NCI-H82 (cell line): ENCODE measurements at regions not wholly inside any gene's neighbourhood (a gene's known extent, or its start where the extent isn't known, plus 50 kb on each side); places are given as distances from the start of the nearest gene placed in this dataset.
"Not testable (repeated sequence)": the region's sequence is repeated elsewhere in the genome, so short reads cannot be mapped to it uniquely, and the experiment has no call there.

Source experiments
- DNase-seq: peaks from one replicate; lab custom pipeline; 2025; lab: John Stamatoyannopoulos, UW

DNA sequence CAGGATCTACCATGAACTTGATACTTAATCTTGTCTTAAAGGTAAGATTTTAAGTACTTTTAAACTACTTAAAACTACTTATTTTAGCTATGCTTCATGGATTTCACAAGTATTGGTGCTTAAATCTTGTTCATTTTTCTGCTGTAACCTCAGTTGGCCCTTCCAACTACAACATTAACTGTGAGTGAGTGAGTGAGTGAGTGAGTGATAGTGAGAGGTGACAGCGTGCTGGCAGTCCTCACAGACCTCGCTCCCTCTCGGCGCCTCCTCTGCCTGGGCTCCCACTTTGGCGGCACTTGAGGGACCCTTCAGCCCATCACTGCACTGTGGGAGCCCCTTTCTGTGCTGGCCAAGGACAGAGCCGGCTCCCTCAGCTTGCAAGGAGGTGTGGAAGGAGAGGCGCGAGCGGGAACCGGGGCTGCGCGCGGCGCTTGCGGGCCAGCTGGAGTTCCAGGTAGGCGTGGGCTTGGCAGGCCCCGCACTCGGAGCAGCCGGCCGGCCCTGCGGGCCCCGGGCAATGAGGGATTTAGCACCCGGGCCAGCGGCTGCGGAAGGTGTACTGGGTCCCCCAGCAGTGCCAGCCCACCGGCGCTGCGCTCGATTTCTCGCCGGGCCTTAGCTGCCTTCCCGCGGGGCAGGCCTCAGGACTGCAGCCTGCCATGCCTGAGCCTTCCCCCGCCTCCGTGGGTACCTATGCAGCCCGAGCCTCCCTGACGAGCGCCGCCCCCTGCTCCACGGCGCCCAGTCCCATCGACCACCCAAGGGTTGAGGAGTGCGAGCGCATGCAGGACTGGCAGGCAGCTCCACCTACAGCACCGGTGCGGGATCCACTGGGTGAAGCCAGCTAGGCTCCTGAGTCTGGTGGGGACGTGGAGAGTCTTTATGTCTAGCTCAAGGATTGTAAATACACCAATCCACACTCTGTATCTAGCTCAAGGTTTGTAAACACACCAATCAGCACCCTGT is 1558.6 kb upstream of the SEL1L start:
- not testable (repeated sequence) for DNase-seq

DNA sequence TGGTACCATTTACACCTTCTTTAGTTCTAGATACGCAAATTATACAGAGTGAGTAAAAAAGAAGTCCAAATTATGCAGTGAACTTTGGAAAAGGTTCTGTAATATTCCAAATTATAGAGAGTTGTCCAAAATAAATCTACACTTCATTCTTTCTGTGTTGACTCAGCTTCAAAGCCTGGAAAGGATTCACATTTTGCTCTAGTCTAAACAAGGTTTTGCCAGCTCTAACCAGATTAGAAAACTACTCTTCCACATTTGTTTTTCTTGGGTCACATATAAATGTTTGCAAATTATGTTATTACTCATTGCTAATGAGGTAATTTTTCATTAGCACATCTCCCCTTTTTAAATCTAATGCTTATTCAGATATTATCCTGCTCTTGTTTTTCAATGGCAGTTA is 1562.4 kb upstream of the SEL1L start:
- no peak for DNase-seq

DNA sequence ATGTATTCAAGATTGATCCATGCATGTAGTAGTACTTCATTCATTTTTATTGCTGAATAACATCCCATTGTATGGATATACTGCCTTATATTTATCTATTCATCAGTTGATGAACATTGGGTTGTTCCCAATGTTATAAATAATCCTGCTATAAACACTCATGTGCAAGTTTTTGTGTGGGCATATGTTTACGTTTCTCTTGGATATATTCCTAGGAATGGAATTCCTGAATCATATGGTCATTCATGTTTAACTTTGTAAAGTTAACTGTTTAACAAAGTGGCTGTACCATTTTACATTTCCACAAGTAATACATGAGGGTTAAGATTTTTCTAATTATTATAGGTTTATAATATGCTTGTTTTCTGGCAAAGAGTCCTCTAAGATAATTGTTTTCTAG is 1568.2 kb upstream of the SEL1L start:
- DNase-seq: no peak

DNA sequence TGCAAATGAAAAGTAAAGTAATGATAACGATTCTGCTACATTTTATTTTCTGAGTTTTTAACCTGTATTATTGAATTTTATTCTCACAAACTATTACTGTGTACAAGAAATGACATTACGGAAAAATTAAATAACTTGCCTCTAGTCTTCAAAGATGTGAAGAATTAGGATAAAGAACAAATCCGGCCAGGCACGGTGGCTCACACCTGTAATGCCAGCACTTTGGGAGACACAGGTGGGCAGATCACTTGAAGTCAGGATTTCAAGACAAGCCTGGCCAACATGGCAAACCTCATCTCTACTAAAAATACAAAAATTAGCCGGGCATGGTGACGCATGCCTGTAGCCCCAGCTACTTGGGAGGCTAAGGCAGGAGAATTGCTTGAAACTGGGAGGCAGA is 1584.4 kb upstream of the SEL1L start:
- DNase-seq: no peak

DNA sequence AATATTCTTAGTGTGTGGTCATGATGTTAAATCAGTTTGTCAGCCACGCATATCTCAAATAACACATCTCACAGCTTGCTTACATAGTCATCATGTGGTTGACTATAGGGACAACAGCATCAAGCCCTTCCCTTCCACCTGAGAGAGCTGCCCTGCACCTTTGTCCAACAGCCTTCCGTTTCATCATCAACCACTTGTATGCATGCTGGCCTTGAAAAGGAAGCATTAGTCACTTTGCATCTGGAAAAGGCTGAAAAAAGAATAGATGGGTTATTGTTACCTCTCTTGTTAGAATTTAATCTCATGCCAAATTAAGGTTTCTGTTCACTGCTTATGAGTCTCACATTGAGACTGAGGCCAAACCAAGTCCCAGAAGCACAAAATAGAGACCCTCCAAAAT is 1586.5 kb upstream of the SEL1L start:
- no peak for DNase-seq

DNA sequence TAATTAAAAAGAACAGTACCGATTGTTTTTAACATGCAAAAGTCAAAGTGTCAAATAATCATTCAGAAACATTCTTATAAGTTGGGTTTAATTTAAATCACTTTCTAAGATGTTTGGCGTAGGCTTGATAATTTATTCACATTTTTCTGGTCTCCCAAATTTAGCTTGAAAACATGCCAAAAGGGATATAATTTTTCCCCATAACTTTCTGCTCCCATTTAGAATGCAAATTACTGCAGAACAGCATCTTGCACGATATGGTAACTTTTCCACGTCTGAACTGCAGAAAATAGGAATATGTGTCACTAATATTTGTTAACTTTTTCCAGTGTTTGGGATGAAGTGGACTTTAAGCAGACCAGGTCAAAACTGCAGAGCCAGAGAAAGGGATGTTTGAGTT is 1592.4 kb upstream of the SEL1L start:
- DNase-seq: no peak

DNA sequence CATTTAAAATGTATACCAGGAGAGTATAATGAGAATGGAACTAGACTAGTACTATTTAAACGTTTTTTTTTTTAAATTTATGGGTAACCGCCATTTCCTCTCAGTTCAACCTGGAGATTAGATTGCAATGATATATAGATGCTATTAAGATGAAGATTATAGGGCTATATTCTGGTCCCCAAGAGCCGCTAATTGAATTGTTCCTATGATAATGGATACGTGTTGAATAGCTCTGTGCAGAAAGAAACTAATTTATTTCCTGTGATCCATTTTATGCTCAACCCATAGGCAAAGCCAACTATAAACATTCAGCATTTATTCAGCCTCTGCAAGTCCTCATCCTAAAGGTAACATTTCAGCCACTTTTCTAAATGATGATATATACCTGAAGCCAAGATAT is 1595.1 kb upstream of the SEL1L start:
- DNase-seq: no peak

DNA sequence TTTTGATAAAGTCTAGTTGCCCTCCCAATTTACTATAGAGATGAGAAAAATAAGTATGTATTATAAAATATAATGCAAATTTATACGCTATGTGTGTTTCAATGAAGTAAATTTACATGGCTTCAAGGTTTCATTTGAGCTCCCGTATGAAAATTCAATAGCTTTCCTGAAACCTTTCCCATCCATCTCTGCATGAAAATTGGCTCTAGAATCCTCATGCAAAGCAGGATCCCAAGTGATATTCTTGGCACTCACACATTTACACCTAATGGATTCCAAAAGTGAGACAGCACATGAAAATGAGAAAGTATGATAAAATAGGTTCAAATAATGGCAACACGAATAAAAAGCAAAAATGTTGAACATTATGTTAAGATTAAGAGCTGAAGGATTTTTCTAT is 1595.8 kb upstream of the SEL1L start:
- DNase-seq: no peak

DNA sequence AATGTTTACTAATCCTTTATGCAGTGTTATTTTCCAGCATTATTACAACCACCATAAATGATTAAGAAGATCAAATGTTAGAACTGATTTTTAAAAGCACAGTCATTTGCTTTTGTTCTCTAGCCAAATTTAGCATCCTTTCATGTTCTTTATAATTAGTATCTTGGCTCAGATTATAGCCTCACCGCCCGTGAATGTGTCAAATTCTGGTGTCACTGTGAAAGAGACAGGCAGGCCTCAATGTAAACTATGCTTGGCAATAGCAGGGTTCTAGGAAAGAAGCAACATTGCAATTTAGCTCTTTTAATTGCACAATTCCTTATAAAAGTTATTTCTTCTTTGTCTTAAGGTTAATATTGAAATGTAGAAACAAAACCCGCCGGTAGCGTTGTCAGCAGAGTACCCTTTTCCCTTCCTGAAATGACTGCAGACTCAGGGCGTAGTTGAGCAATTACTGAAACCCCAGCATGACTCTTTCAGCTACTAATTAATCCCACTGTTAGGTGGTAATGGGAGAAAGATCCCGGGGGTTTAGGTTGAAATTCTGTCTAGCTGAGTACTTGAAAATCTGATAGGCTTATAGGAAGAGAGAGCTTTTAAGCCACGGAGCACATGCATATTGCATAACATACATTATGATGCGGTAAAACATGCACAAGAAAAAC is 1600.5 kb upstream of the SEL1L start:
- DNase-seq: peak; percentile 93

DNA sequence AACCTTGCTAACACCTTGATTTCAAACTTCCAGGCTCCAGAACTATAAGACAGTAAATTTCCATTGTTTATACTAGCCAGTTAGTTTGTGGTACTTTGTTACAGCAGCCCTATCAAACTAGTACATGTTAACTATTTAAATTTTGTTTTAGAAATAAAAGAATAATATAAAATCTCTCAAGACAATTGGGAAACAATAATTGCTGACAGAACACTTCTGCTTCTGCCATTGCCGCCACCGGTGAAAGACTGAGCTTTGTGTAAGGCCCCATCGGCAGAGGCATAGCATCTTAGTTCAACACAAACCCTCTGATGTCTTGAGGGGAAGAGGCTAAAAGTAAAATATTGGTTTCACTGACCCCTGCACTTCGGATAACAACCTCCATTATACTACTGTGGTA is 1607.1 kb upstream of the SEL1L start:
- peak; percentile 6 for DNase-seq

DNA sequence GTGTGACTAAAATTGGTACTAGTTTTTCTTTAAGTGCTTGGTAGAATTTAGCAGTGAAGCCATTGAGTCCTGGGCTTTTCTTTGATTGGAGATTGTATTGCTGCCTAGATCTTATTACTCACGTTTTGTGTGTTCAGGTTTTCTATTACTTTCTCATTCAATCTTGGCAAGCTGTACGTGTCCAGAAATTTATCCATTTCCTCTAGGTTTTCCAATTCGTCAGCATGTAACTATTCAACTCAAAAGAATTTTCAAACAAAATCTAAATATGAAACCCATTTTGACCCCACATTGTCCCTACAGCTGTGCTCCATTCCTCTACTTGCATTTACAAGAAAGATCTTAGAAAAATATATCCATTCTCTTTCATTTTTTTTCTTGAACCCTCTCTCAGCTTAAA is 1613.4 kb upstream of the SEL1L start:
- no peak for DNase-seq

DNA sequence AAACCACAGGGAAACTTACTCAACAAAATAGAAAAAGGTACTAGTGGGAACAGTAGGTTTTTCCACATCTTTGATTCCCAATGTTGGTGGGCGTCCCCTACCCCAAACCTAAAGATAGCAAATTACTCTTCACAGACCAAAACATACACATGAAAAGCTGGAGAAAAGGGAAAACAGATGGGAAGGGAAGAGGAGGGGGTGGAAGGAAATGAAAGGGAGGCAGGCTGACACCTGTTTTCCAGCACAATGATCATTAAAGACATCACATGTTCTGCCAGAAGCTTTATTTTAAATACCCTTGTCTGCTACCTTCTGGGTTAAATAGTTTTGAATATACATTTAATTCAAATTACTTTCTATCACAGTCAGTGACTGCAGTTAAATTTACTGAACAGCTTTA is 1617.9 kb upstream of the SEL1L start:
- no peak for DNase-seq

DNA sequence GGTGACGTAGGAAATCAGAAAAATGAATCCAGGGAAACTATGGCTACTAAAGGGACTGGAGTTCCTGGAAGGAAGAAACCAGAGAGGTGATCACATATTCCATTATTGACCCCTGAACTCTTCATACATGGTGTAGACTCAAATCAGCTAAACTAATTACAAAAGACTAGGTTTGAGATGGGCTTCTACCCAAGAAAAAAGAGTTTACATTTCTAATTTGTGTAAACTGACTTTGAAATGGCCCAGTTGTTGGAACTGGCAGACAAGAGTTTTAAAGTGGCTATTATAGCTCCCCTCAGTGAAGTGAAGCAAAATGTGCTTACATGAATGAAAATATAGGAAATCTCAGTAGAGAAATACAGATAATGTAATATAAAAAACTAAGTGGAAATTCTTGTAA is 1619.4 kb upstream of the SEL1L start:
- no peak for DNase-seq

DNA sequence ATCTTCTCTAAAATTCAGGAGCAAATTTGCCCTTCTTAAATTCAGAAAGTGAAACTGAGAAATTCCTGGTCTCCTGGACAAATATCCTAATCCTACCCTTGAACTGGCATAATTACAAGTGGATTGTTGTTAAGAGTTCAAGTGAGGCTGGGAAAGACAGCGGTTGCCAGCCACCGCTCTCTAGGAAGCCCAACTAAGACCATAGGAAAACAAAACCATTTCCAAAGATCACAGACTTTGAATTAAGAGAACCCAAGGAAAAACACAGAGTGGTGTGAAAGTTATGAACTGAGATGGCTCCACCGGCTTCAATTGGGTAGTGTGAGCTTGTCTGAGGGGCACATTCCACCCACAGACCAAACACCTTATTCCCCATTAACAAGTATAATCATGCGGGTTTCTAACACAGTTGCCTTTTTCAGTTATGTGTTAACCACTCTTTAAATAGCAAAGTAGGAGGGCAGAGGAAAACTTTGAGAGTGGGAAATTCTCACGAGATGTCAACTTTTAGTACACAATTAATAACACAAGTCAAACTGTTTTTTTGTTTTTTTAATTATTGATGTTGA is 1628.8 kb upstream of the SEL1L start:
- DNase-seq: no peak

DNA sequence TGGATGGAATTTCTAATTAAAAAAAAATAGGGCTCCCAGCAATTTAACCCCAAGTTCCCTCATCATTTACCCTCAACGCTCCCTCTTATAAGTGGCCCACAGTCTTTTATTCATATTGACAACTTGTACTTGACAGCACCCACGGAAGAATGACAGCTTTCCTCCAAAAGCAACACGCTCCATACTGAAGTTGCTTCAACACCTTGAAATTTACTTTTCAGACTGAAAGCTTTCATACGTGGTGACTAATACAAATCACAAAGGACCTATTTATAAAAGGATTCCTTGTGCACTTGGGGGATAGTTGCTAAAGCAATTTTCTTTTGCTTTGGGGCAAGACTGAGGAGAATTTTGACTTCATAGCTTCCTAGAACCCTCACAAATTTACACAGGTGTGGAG is 1629.4 kb upstream of the SEL1L start:
- DNase-seq: no peak

DNA sequence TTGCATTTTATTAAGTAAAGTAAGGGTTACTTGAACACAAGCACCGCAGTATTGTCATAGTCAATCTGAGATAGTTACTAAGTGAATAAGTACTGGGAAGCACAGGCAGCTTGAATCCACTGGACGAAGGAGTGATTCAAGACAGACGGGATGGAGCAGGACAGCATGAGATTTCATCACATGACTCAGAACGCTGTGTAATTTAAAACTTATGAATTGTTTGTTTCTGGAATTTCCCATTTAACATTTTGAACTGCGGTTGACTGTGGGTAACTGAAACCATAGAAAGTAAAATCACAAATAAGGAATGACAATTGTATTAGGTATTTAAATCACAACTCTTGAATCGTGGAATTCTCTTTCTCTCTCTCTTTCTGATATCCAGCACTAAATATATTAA is 1630.4 kb upstream of the SEL1L start:
- DNase-seq: no peak

DNA sequence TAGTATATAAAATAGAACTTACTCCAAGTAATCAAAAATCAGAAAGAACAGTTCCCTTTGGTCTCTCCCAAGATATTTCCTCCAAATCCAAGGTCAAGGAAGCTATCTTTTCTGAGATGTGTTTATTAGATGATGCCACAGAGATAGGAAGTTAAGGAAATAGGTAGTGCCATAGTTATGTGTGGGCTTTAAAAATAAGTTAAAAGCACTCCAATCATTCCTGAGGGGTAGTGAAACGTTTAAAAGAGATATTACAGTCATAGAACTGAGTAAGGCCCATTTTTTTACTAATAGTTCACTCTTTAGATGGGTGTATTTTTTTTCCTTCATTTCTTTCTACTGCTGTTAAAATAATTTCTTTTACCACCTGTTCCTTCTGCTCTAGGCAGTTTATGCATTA is 1630.9 kb upstream of the SEL1L start:
- DNase-seq: no peak

DNA sequence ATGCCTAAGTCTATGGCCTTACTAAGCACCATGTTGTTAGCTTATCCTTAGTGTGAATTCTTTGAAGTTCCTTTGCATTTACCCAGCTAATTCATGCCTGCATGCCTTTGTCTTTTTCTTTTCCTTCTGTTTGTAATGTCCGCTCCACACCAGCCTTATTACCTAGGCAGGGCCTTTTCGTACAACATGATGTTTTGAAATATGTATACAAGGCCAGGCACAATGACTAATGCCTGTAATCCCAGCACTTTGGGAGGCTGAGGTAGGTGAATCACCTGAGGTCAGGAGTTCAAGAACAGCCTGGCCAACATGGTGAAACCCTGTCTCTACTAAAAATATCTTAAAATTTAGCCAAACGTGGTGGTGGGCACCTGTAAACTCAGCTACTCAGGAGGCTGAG is 1636.5 kb upstream of the SEL1L start:
- DNase-seq: no peak

DNA sequence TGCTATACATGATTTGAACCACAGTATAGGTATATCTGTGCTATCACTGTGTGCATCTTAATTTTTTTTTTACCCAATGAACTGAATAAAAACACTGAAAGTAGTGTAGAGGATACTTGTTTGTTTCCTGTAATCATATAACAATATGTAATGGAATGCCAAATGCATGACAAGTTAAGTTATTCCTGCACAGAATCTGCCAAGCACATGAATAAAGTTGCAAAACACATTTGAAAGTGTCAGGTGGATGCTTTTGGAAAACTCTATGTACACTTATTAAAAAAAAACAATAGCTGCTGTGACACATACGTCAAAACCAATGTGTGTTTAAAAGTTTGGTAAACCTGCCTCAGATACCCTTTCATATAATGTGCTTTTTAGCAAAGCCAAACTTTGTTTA is 1638.1 kb upstream of the SEL1L start:
- no peak for DNase-seq

DNA sequence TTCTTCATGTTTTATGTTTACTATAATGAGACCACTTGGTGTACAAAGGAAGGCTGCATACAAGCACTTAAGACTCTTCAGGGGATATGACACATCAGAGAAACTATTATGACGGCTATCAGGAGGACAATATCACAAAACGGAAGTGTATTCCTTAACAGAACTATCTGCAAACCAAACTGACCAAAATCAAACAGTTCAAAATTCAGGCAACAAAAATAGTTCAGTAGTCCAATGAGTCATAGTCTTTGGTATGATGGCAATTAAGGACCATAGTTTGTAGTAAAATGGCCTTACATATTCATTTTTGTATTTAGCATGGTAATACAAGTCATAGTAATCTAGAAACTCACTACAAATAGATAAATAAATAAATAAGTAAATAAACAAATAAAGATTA is 1638.7 kb upstream of the SEL1L start:
- DNase-seq: no peak

DNA sequence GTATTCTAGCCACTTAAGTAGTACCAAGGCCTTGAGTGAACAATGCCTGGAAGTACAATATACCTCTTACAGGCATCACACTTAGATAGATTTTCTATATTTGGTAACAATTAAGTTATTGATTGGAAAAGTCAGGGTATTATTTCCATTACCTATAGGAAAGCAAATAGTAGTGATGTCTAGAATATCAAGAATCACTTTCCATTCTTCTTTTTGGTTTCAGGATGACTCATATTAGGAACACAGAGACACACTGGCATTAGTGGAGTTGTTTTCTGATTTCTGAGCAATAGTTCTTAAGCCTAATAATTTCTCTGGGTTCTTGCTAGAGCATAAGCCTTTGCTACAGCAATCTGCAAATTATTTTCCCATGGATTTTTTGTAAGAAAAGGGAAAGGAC is 1640.0 kb upstream of the SEL1L start:
- DNase-seq: no peak

DNA sequence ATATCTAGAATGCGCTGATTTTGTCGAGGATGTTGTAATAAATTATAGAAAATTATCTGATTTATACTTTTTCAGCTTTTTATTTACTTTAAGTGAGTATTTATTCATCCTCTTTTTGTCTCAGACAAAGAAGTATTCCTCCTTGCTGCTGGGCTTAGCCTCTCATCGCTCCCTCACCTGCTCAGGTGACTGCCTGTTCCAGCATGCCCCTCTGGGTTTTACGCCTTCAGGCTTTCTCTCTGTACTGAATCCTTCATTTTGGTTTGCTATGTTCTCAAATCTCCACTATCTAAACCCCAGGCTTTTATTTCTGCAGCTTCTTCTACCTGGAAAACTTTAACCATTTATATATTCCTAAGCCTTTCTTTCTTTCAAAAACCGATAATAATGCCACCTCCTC is 1650.9 kb upstream of the SEL1L start:
- DNase-seq: no peak

DNA sequence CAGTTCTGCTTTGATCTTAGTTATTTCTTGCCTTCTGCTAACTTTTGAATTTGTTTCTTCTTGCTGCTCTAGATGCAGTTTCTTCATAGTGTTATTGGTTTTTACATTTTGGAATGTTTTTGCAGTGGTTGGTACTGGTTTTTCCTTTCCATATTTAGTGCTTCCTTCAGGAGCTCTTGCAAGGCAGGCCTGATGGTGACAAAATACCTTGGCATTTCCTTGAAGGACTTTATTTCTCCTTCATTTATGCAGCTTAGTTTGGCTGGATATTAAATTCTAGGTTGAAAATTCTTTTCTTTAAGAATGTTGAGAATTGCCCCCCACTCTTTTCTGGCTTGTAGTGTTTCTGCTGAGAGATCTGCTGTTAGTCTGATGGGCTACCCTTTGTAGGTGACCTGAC is 1654.7 kb upstream of the SEL1L start:
- not testable (repeated sequence) for DNase-seq
